B cell (primary cell): ENCODE measurements at regions not wholly inside any gene's neighbourhood (a gene's known extent, or its start where the extent isn't known, plus 50 kb on each side); places are given as distances from the start of the nearest gene placed in this dataset.

Source experiments
- ATAC-seq: fragments of 200-7000 bp; cut with Tn5 transposase; one replicate; pipeline ENCODE4 v1.10.0; 2021; ENCODE audit warnings: low read depth, mild to moderate bottlenecking, moderate number of reproducible peaks, moderate library complexity
- CTCF ChIA-PET: fragments of 350-600 bp; sonication (Branson Sonifier 250); formaldehyde crosslinking; loops from one replicate; lab custom pipeline; 2021; ENCODE audit warnings: antibody characterized with exemption, inconsistent platforms; lab: Charles Lee
- POLR2A ChIA-PET: fragments of 350-600 bp; sonication (Branson Sonifier 250); formaldehyde crosslinking; loops from one replicate; lab custom pipeline; 2021; ENCODE audit warnings: antibody characterized with exemption; lab: Charles Lee
- DNase-seq: peaks from one replicate; pipeline ENCODE4 v3.0.0; 2013
- H2AFZ ChIP-seq: 2 replicates; pipeline ENCODE4 v1.6.1; 2012; ENCODE audit warnings: mild to moderate bottlenecking, low read depth, low read length; ENCODE audit not compliant: insufficient read depth, poor library complexity, severe bottlenecking
- H3K27ac ChIP-seq, 2 donors: 1 replicate in 1 of 2; 2 replicates in 1 of 2; pipeline ENCODE4 v1.5.1; 2012 to 2013; ENCODE audit warnings: low read length in 2 of 2, mild to moderate bottlenecking in 2 of 2, moderate library complexity in 1 of 2
- H3K27me3 ChIP-seq, 4 experiments: fragments of 200-600 bp in 1 of 4; sonication (generic) in 1 of 4; replicated peaks in 1 of 4; 1 replicate in 2 of 4; 2 replicates in 2 of 4; pipeline versions ENCODE4 v1.6.1 to v1.7.0; 2013 to 2016; ENCODE audit warnings: low read length in 3 of 4, mild to moderate bottlenecking in 2 of 4, mixed read lengths in 1 of 4, moderate library complexity in 1 of 4; ENCODE audit not compliant: insufficient read depth in 4 of 4, control insufficient read depth in 3 of 4; ENCODE audit errors: control extremely low read depth in 1 of 4
- H3K36me3 ChIP-seq, 2 experiments: replicated peaks in 1 of 2; 1 replicate in 1 of 2; 2 replicates in 1 of 2; pipeline versions ENCODE4 v1.6.1 to v1.7.1; 2013; ENCODE audit warnings: low read length in 1 of 2; ENCODE audit not compliant: insufficient read depth in 2 of 2, control insufficient read depth in 1 of 2; ENCODE audit errors: control extremely low read depth in 1 of 2, extremely low read depth in 1 of 2
- H3K4me1 ChIP-seq, 2 donors: fragments of 200-600 bp in 1 of 2; sonication (generic) in 1 of 2; 1 replicate in 1 of 2; 2 replicates in 1 of 2; pipeline versions ENCODE4 v1.5.1 to v1.6.1; 2013 to 2017; ENCODE audit warnings: low read length in 2 of 2; ENCODE audit not compliant: control insufficient read depth in 2 of 2, insufficient read depth in 2 of 2
- H3K4me2 ChIP-seq: replicated peaks from 2 replicates; pipeline ENCODE3; 2012; ENCODE audit warnings: mild to moderate bottlenecking, low read depth, low read length; ENCODE audit not compliant: poor library complexity, severe bottlenecking
- H3K4me3 ChIP-seq, 5 experiments: fragments of 200-600 bp in 1 of 5; sonication (generic) in 1 of 5; 1 replicate in 3 of 5; 2 replicates in 2 of 5; pipeline versions ENCODE4 v1.5.1 to v1.7.0; 2011 to 2016; ENCODE audit warnings: low read length in 4 of 5, mild to moderate bottlenecking in 4 of 5, low read depth in 2 of 5, control low read depth in 1 of 5, moderate library complexity in 1 of 5; ENCODE audit not compliant: insufficient read depth in 1 of 5; ENCODE audit errors: control extremely low read depth in 1 of 5, extremely low read depth in 1 of 5
- H3K79me2 ChIP-seq: fragments of 200-600 bp; sonication (generic); one replicate; pipeline ENCODE4 v1.6.0; 2016; ENCODE audit warnings: low read length; ENCODE audit not compliant: control insufficient read depth, insufficient read depth
- H3K9ac ChIP-seq: fragments of 200-600 bp; sonication (generic); 2 replicates; pipeline ENCODE4 v1.6.1; 2017; ENCODE audit warnings: mild to moderate bottlenecking, low read length, moderate library complexity
- H3K9me3 ChIP-seq, 3 donors: one replicate each; pipeline versions ENCODE4 v1.6.1 to v1.7.1; 2013; ENCODE audit warnings: low read length in 2 of 3; ENCODE audit not compliant: control insufficient read depth in 2 of 3, insufficient read depth in 1 of 3; ENCODE audit errors: control extremely low read depth in 1 of 3
- H4K20me1 ChIP-seq: 2 replicates; pipeline ENCODE4 v1.6.0; 2012; ENCODE audit warnings: mild to moderate bottlenecking, low read length; ENCODE audit not compliant: insufficient read depth, control insufficient read depth, poor library complexity, severe bottlenecking
- H3K27ac Mint-ChIP-seq: one replicate; pipeline ENCODE4 v1.8.0; 2021; ENCODE audit warnings: mixed read lengths
- H3K27me3 Mint-ChIP-seq: one replicate; pipeline ENCODE4 v1.8.0; 2021; ENCODE audit warnings: mixed read lengths
- H3K4me1 Mint-ChIP-seq: one replicate; pipeline ENCODE4 v1.8.0; 2021; ENCODE audit warnings: mixed read lengths
- H3K4me3 Mint-ChIP-seq: one replicate; pipeline ENCODE4 v1.8.0; 2021; ENCODE audit warnings: mixed read lengths
- H3K9me3 Mint-ChIP-seq: one replicate; pipeline ENCODE4 v1.8.0; 2022; ENCODE audit warnings: mixed read lengths; ENCODE audit not compliant: insufficient read depth
- EZH2 ChIP-seq: IDR thresholded peaks from 2 replicates; pipeline ENCODE4 v1.6.1; 2012; ENCODE audit warnings: borderline replicate concordance, low read depth, mild to moderate bottlenecking, moderate library complexity, low read length; ENCODE audit not compliant: insufficient read depth, poor library complexity, severe bottlenecking
- WGBS: methylation state at CpG from one replicate; pipeline ENCODE4 v1.1.5; 2013; ENCODE audit warnings: missing lambda C conversion rate; ENCODE audit not compliant: insufficient coverage; 5-methylcytosine and 5-hydroxymethylcytosine counted together
- intact Hi-C: fragments of 100-400 bp; cut with micrococcal nuclease; formaldehyde crosslinking; loops from one replicate; pipeline ENCODE4 v1.10.0; 2022
- TF ChIP-seq, protein P1 (sequence below): fragments of 200-600 bp; IDR thresholded peaks from one replicate; pipeline ENCODE4 v1.8.0; 2022; ENCODE audit warnings: antibody characterized with exemption, mild to moderate bottlenecking

GRCh38 chr13:64798422-64798821 is 2431.7 kb downstream of the PCDH9 start:
- H3K36me3 ChIP-seq, result no peaks in the 10 kb centered on the region
- Mint-ChIP-seq H3K9me3 (peaks cover 4% of the 10 kb centered on the region), H3K4me3 (no peak overlapping the region), H3K4me1 (no peaks in the 10 kb centered on the region), H3K27ac (no peak overlapping the region), H3K27me3 (no peaks in the 10 kb centered on the region)
- no peak overlapping the region for H3K27ac ChIP-seq
- H3K79me2 ChIP-seq, result no peaks in the 10 kb centered on the region
- no peak overlapping the region for H3K4me2 ChIP-seq
- POLR2A ChIA-PET, result no interaction called here
- H2AFZ ChIP-seq, result no peak overlapping the region
- no peaks in the 10 kb centered on the region for H4K20me1 ChIP-seq
- H3K4me3 ChIP-seq, result no peak overlapping the region
- ATAC-seq, result no peak
- no peaks in the 10 kb centered on the region for H3K9me3 ChIP-seq
- no peaks in the 10 kb centered on the region for H3K27me3 ChIP-seq
- intact Hi-C loops, result no loop called here
- no peak for DNase-seq
- H3K4me1 ChIP-seq, result no peaks in the 10 kb centered on the region
- H3K9ac ChIP-seq, result no peak overlapping the region
- TF ChIP-seq EZH2, result no peak
- TF ChIP-seq, protein P1, sequence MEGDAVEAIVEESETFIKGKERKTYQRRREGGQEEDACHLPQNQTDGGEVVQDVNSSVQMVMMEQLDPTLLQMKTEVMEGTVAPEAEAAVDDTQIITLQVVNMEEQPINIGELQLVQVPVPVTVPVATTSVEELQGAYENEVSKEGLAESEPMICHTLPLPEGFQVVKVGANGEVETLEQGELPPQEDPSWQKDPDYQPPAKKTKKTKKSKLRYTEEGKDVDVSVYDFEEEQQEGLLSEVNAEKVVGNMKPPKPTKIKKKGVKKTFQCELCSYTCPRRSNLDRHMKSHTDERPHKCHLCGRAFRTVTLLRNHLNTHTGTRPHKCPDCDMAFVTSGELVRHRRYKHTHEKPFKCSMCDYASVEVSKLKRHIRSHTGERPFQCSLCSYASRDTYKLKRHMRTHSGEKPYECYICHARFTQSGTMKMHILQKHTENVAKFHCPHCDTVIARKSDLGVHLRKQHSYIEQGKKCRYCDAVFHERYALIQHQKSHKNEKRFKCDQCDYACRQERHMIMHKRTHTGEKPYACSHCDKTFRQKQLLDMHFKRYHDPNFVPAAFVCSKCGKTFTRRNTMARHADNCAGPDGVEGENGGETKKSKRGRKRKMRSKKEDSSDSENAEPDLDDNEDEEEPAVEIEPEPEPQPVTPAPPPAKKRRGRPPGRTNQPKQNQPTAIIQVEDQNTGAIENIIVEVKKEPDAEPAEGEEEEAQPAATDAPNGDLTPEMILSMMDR, result no peak
- no CpG with 5 or more reads among the region's 4 CpGs for WGBS
- CTCF ChIA-PET, result no interaction called here

GRCh38 chr13:64793592-64793991 is 2436.5 kb downstream of the PCDH9 start:
- CTCF ChIA-PET, result no interaction called here
- no peak for ATAC-seq
- DNase-seq, result no peak
- TF ChIP-seq, protein P1, result no peak
- no peak for TF ChIP-seq EZH2
- Mint-ChIP-seq H3K27ac (no peak overlapping the region), H3K9me3 (peaks cover 4% of the 10 kb centered on the region), H3K27me3 (no peaks in the 10 kb centered on the region), H3K4me1 (no peaks in the 10 kb centered on the region), H3K4me3 (no peak overlapping the region)
- H3K27ac ChIP-seq, result no peak overlapping the region
- H3K9ac ChIP-seq, result no peak overlapping the region
- no peak overlapping the region for H2AFZ ChIP-seq
- POLR2A ChIA-PET, result no interaction called here
- no peaks in the 10 kb centered on the region for H3K79me2 ChIP-seq
- WGBS, result 74% methylated on average over 2 of the region's 3 CpGs
- no peaks in the 10 kb centered on the region for H3K4me1 ChIP-seq
- no peaks in the 10 kb centered on the region for H3K36me3 ChIP-seq
- H3K27me3 ChIP-seq, result no peaks in the 10 kb centered on the region
- no peaks in the 10 kb centered on the region for H3K9me3 ChIP-seq
- intact Hi-C loops, result no loop called here
- no peak overlapping the region for H3K4me3 ChIP-seq
- H4K20me1 ChIP-seq, result no peaks in the 10 kb centered on the region
- H3K4me2 ChIP-seq, result no peak overlapping the region
